Suprapubic skin (tissue), 4 donors: ENCODE measurements at regions not wholly inside any gene's neighbourhood (a gene's known extent, or its start where the extent isn't known, plus 50 kb on each side); places are given as distances from the start of the nearest gene placed in this dataset.

ENCODE experiments used
- DNase-seq, 2 donors: peaks; one replicate each; pipeline ENCODE4 v3.0.0-alpha.2; 2019; ENCODE audit warnings: low spot score in 2 of 2
- H3K27ac ChIP-seq: fragments of 200-600 bp; sonication (generic); one replicate; pipeline ENCODE4 v1.5.1; 2019
- H3K27me3 ChIP-seq: fragments of 200-600 bp; sonication (generic); one replicate; pipeline ENCODE4 v1.5.1; 2019
- H3K36me3 ChIP-seq: fragments of 200-600 bp; sonication (generic); one replicate; pipeline ENCODE4 v1.5.1; 2019
- H3K4me1 ChIP-seq: fragments of 200-600 bp; sonication (generic); one replicate; pipeline ENCODE4 v1.5.1; 2019
- H3K4me3 ChIP-seq: fragments of 200-600 bp; sonication (generic); one replicate; pipeline ENCODE4 v1.5.1; 2019; ENCODE audit warnings: mild to moderate bottlenecking
- H3K9me3 ChIP-seq: fragments of 200-600 bp; sonication (generic); one replicate; pipeline ENCODE4 v1.5.1; 2019
- CTCF ChIP-seq, 2 donors: fragments of 200-600 bp in 1 of 2; fragments of 450-650 bp in 1 of 2; sonication (generic) in 1 of 2; IDR thresholded peaks; one replicate each; pipeline ENCODE4 v1.5.1; 2016 to 2019; ENCODE audit warnings: antibody characterized with exemption in 2 of 2, mild to moderate bottlenecking in 1 of 2, moderate library complexity in 1 of 2
- EP300 ChIP-seq: sonication (generic); formaldehyde crosslinking; IDR thresholded peaks from one replicate; pipeline ENCODE4 v1.6.1; 2017; ENCODE audit warnings: antibody characterized with exemption
- POLR2A ChIP-seq, 2 donors: fragments of 450-650 bp; IDR thresholded peaks; one replicate each; pipeline ENCODE4 v1.6.1; 2017; ENCODE audit warnings: antibody characterized with exemption in 2 of 2, mild to moderate bottlenecking in 2 of 2, moderate library complexity in 2 of 2
- POLR2AphosphoS5 ChIP-seq, 3 donors: sonication (generic); formaldehyde crosslinking; IDR thresholded peaks; one replicate each; pipeline ENCODE4 v1.6.1; 2017; ENCODE audit warnings: antibody characterized with exemption in 3 of 3
- WGBS: methylation state at CpG from one replicate; pipeline ENCODE4 v1.1.5; 2018; 5-methylcytosine and 5-hydroxymethylcytosine counted together

- no peak for DNase-seq
- Histone ChIP-seq H3K27ac (no peak overlapping the region), H3K27me3 (no peaks in the 10 kb centered on the region), H3K9me3 (no peaks in the 10 kb centered on the region), H3K4me1 (no peaks in the 10 kb centered on the region), H3K4me3 (no peak overlapping the region), H3K36me3 (no peaks in the 10 kb centered on the region)
- no peak for TF ChIP-seq EP300
- TF ChIP-seq POLR2A (IDR thresholded peaks at IDR 0.05): no peak
- no peak for TF ChIP-seq POLR2AphosphoS5 (IDR thresholded peaks at IDR 0.05)
- no peak for TF ChIP-seq CTCF (IDR thresholded peaks at IDR 0.05)
- WGBS: 82% methylated on average over 2 of the region's 2 CpGs
Observed at GRCh38 chr9:115765060-115765459, 388.5 kb upstream of the PAPPA start.

GRCh38 chr9:115766370-115766955 lies 387.1 kb upstream of the PAPPA start:
- no peak overlapping the region for H3K4me3 ChIP-seq
- no peaks in the 10 kb centered on the region for H3K4me1 ChIP-seq
- 53% methylated on average over 5 of the region's 5 CpGs for WGBS
- no peaks in the 10 kb centered on the region for H3K36me3 ChIP-seq
- H3K27ac ChIP-seq: no peak overlapping the region
- TF ChIP-seq POLR2A (IDR thresholded peaks at IDR 0.05) (no peak), POLR2AphosphoS5 (IDR thresholded peaks at IDR 0.05) (no peak), EP300 (no peak), CTCF (IDR thresholded peaks at IDR 0.05) (no peak)
- no peak for DNase-seq
- H3K9me3 ChIP-seq: no peaks in the 10 kb centered on the region
- no peaks in the 10 kb centered on the region for H3K27me3 ChIP-seq

- WGBS: 88% methylated on average over 2 of the region's 2 CpGs
Observed at GRCh38 chr9:115770521-115770920, 383.1 kb upstream of the PAPPA start.

GRCh38 chr9:115775659-115776058 lies 377.9 kb upstream of the PAPPA start:
- TF ChIP-seq POLR2A (IDR thresholded peaks at IDR 0.05): no peak
- 39% methylated on average over 2 of the region's 2 CpGs for WGBS
- DNase-seq: no peak
- Histone ChIP-seq H3K36me3 (no peaks in the 10 kb centered on the region), H3K27ac (no peak overlapping the region), H3K4me1 (no peaks in the 10 kb centered on the region), H3K4me3 (no peak overlapping the region), H3K27me3 (no peaks in the 10 kb centered on the region), H3K9me3 (no peaks in the 10 kb centered on the region)

More at GRCh38 chr9:115770521-115770920, 383.1 kb upstream of the PAPPA start:
- H3K4me1 ChIP-seq: no peaks in the 10 kb centered on the region
- TF ChIP-seq EP300: no peak
- no peak for TF ChIP-seq CTCF (IDR thresholded peaks at IDR 0.05)
- no peak for TF ChIP-seq POLR2AphosphoS5 (IDR thresholded peaks at IDR 0.05)
- TF ChIP-seq POLR2A (IDR thresholded peaks at IDR 0.05): no peak
- H3K9me3 ChIP-seq: no peaks in the 10 kb centered on the region
- no peaks in the 10 kb centered on the region for H3K27me3 ChIP-seq
- H3K36me3 ChIP-seq: no peaks in the 10 kb centered on the region
- DNase-seq: no peak
- H3K4me3 ChIP-seq: no peak overlapping the region
- no peak overlapping the region for H3K27ac ChIP-seq

- no peak for DNase-seq
- Histone ChIP-seq H3K4me3 (no peak overlapping the region), H3K4me1 (no peaks in the 10 kb centered on the region), H3K9me3 (no peaks in the 10 kb centered on the region), H3K27me3 (no peaks in the 10 kb centered on the region), H3K27ac (no peak overlapping the region), H3K36me3 (no peaks in the 10 kb centered on the region)
- no peak for TF ChIP-seq EP300
- TF ChIP-seq POLR2AphosphoS5 (IDR thresholded peaks at IDR 0.05): no peak
- no peak for TF ChIP-seq POLR2A (IDR thresholded peaks at IDR 0.05)
- no peak for TF ChIP-seq CTCF (IDR thresholded peaks at IDR 0.05)
- 56% methylated on average over 2 of the region's 2 CpGs for WGBS
Observed at GRCh38 chr9:115777610-115778009, 376.0 kb upstream of the PAPPA start.
